Mononuclear cell (primary cell): ENCODE measurements at regions not wholly inside any gene's neighbourhood (a gene's known extent, or its start where the extent isn't known, plus 50 kb on each side); places are given as distances from the start of the nearest gene placed in this dataset.

Source experiments
- H3K27me3 ChIP-seq: 2 replicates; pipeline ENCODE4 v1.6.0; 2011; ENCODE audit warnings: low read length, control low read depth; ENCODE audit not compliant: insufficient read depth
- H3K4me1 ChIP-seq: 2 replicates; pipeline ENCODE4 v1.5.1; 2011; ENCODE audit warnings: mild to moderate bottlenecking, low read length, control low read depth; ENCODE audit not compliant: insufficient read depth
- H3K4me3 ChIP-seq: 2 replicates; pipeline ENCODE4 v1.5.1; 2011; ENCODE audit warnings: mild to moderate bottlenecking, low read length, moderate library complexity
- H3K9me3 ChIP-seq: 2 replicates; pipeline ENCODE4 v1.5.1; 2011; ENCODE audit warnings: low read depth, mild to moderate bottlenecking, control low read depth, low read length

DNA sequence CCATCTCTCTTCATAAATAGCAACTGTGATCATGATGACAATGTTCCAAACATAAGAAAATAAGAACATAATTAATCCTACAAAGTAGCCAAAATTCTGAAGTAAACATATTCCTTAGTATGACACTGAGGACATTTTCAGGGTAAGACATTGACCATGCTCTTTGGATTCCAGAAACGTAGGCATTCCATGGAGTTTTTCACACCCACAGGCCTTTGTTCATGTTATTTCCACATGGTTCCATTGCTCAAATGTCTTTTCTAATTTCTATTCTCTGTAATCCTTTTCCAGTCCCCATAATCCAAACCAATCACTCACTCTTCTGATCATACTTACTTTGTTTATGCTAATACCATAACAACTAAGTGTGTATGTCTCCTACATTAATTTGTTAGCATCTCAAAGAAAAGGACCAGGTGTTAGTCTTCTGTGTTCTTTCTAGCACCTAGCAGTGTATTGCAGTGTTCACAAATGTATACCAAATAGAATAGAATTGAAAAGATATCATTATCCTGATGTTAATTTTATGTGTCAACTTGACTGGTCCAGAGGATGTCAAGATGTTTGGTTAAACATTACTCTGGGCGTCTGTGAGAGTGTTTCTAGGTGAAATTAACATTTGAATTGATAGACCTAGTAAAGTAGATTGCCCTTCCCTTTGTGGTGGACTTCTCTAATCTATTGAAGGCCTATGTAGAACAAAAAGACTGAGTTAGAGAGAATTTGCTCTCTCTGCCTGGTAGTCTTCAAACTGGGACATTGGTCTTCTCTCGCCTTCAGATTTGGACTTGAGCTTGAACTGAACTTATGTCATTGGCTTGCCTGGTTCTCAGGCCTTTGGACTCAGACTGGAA, 516.6 kb downstream of the PTPRC start:
- Histone ChIP-seq H3K4me1 (no peaks in the 10 kb centered on the region), H3K27me3 (peaks cover 3% of the 10 kb centered on the region), H3K4me3 (no peak overlapping the region), H3K9me3 (no peaks in the 10 kb centered on the region)

GRCh38 chr1:199157494-199157893, 518.7 kb downstream of the PTPRC start:
- H3K4me1 ChIP-seq, result peaks cover 5% of the 10 kb centered on the region
- no peak overlapping the region for H3K4me3 ChIP-seq
- peaks cover 3% of the 10 kb centered on the region for H3K27me3 ChIP-seq
- no peaks in the 10 kb centered on the region for H3K9me3 ChIP-seq

- H3K4me3 ChIP-seq, result no peak overlapping the region
- no peaks in the 10 kb centered on the region for H3K9me3 ChIP-seq
- H3K4me1 ChIP-seq, result peaks cover 5% of the 10 kb centered on the region
- no peaks in the 10 kb centered on the region for H3K27me3 ChIP-seq
Measured at GRCh38 chr1:199160521-199161318, 521.9 kb downstream of the PTPRC start.

- H3K4me1 ChIP-seq, result peaks cover 5% of the 10 kb centered on the region
- H3K27me3 ChIP-seq, result no peaks in the 10 kb centered on the region
- no peak overlapping the region for H3K4me3 ChIP-seq
- H3K9me3 ChIP-seq, result no peaks in the 10 kb centered on the region
Measured at GRCh38 chr1:199161319-199161680, 522.5 kb downstream of the PTPRC start.

- Histone ChIP-seq H3K9me3 (no peaks in the 10 kb centered on the region), H3K4me1 (peaks cover 5% of the 10 kb centered on the region), H3K4me3 (no peak overlapping the region), H3K27me3 (no peaks in the 10 kb centered on the region)
Measured at GRCh38 chr1:199161766-199162303, 523.0 kb downstream of the PTPRC start.

DNA sequence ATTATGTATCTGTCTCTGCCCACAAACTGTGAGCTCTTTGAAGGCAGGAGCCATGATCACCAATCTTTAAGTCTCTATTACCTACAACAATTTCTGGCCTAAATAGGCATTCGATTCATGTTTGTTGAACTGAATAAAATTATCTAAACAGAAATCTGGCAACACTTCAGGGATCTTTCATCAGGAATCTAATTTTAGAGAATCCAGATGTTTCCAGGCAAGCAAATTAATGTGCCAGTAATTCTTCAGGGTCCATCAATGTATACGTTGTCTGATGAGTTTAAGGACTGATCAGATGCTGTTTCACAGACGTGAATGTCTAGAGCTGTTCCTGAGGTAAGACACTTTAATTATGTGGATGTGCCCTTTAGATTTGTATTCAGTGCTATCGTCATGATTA, 524.4 kb downstream of the PTPRC start:
- H3K9me3 ChIP-seq, result no peaks in the 10 kb centered on the region
- peaks cover 5% of the 10 kb centered on the region for H3K4me1 ChIP-seq
- no peaks in the 10 kb centered on the region for H3K27me3 ChIP-seq
- H3K4me3 ChIP-seq, result no peak overlapping the region

- Histone ChIP-seq H3K4me3 (no peak overlapping the region), H3K4me1 (peaks cover 5% of the 10 kb centered on the region), H3K27me3 (no peaks in the 10 kb centered on the region), H3K9me3 (no peaks in the 10 kb centered on the region)
Measured at GRCh38 chr1:199163670-199164069, 524.8 kb downstream of the PTPRC start.

GRCh38 chr1:199167460-199167859, 528.6 kb downstream of the PTPRC start:
- no peak overlapping the region for H3K4me3 ChIP-seq
- peaks cover 10% of the 10 kb centered on the region for H3K4me1 ChIP-seq
- no peaks in the 10 kb centered on the region for H3K9me3 ChIP-seq
- H3K27me3 ChIP-seq, result no peaks in the 10 kb centered on the region

DNA sequence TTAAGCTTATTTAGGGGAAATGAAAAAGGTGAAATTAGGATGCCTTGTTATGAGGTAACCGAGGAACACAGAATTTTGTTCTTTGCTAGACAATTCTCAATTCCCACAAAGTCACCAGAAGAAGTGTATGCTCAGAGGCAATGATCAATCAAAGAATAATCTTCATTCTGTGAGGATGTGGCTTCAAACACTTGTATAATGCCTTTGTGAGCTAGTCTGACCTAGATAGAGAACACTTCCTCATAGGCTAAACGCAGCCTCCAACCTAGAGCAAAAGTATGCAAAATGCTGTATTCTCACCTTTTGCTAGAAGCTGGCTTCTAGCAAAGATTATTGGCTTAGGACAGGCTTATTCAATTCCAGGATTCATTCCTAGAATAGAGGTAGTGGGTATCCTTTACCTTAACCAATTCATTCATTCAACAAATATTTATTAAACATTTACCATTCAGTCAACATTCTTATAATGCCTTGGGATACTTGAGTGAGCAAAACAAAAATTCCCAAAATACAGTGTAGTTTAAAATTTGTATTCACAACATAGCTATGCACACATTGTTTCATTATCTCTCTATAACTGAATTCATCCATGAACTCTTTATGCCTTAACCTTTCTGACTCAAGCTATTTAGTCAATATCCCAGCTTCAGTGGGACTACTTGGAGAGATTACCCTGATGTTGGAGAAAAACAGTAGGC, 530.2 kb downstream of the PTPRC start:
- no peaks in the 10 kb centered on the region for H3K9me3 ChIP-seq
- H3K4me1 ChIP-seq, result peaks cover 18% of the 10 kb centered on the region
- H3K4me3 ChIP-seq, result no peak overlapping the region
- no peaks in the 10 kb centered on the region for H3K27me3 ChIP-seq

DNA sequence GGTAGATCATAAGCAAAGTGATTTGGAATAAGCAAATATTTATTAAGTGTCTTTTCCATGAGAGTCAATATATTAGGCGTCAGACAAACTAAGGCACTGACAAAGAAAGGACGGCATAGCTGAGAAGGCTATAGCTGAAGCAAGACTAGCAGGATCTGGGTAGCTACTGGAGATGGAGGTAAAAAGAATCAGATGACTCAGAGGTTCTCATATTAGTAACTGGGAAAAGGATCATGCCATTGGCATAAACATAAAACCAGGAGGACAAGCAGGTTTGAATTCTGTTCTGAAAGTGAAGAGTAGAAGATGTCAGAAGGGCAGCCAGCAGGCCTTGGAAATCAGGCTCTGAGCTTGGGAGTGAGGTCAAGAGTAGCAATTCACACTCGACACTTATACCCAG, 531.9 kb downstream of the PTPRC start:
- no peak overlapping the region for H3K4me3 ChIP-seq
- no peaks in the 10 kb centered on the region for H3K27me3 ChIP-seq
- H3K4me1 ChIP-seq, result peaks cover 22% of the 10 kb centered on the region
- no peaks in the 10 kb centered on the region for H3K9me3 ChIP-seq

DNA sequence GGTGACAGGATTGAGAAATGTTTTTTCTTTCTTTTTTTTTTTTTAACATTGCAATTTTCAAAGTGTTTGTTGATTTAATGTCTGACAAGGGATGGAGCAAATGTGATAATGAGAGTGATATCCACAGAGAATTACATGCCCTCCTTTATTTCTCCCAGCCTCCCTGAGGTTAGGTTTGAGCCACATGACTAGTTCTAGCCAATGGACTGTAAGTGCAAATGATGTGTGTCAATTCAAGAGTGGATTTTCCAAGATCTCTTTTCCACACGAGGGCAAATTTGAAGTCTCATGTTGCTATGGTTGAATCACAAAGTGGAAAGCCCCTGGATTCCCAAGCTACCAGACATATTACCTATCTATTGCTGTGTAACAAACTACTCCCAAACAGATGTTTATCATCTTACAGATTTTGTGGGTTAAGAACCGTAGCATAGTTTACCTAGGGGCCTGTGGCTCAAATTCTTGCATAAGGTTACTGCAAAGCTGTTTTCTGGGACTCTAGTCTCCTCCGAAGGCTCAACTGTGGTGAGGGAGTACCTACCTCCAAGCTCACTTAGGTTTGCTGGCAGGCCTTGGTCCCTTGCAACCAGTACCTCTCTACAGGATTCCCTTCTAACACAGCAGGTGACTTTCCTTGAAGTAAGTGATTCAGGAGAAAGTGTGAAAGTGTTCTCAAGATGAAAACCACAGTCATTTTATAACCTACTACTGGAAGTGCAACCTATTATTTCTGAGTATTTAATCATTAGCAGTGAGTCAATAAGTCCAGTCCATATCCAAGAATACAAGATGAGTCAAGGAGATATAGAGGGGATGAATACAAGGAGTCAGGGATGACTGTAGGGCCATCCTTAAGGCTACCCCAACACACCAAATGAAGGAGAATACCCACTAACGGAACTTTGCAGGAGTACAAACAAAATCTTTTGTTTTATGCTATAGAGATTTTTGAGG, 533.6 kb downstream of the PTPRC start:
- Histone ChIP-seq H3K4me1 (peaks cover 22% of the 10 kb centered on the region), H3K4me3 (no peak overlapping the region), H3K27me3 (no peaks in the 10 kb centered on the region), H3K9me3 (no peaks in the 10 kb centered on the region)

DNA sequence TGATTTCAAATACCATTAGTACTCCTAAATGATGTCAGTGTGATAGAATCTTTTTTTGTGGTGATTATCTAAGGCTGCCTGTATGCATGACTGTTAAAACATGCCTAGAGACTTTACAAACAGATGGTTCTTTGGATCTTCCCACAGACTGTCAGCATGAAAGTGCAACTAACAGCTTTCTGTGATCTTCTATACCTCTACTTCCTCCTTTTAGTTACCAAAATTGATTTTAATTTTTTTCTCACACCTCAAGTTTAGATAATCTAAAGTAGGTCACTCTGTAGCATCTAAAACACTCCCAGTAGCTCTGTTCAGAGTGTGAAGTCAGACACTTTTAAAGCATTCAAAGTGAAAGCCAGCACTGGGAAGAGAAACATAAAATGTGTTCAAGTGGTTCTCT, 534.5 kb downstream of the PTPRC start:
- Histone ChIP-seq H3K4me3 (no peak overlapping the region), H3K9me3 (no peaks in the 10 kb centered on the region), H3K27me3 (no peaks in the 10 kb centered on the region), H3K4me1 (peaks cover 22% of the 10 kb centered on the region)

DNA sequence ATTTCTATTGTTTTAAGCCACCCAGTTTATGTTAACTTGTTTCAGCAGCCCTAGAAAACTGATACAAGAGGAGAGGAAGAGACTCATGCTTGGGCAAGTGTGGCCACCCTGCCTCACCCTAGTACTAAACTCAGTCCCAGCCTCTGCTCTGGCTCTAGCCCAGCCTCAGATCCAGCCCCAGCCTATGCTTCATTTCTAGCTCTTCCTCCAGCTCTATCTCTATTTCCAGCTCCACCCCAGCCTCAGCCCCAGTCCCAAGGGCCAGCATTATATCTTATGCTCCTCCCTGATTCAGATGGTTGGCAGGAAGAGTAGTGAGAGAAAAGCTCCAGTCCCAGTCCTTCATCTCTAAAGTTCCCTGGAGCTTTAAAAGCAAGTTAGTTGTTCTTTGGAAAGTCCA, 535.5 kb downstream of the PTPRC start:
- H3K27me3 ChIP-seq, result no peaks in the 10 kb centered on the region
- H3K9me3 ChIP-seq, result no peaks in the 10 kb centered on the region
- H3K4me1 ChIP-seq, result peaks cover 22% of the 10 kb centered on the region

DNA sequence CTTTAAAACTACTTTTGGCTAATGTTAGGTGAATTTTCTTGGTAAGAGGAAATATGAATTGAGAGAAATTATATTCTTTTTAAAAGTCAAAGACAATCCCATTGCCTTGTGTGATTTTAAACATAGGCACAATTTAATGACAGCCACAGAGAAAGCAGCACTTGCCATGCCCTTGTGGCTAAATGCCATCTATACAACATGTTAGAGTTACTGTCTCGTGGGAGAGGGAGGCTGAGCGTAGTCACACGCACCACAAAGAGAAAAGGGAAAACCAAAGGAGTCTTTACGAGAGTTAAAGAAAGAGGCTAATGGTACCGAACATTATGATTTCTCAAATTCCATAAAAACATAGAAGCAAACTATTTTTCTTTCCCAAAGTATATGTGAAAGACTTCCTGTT, 537.9 kb downstream of the PTPRC start:
- H3K9me3 ChIP-seq, result no peaks in the 10 kb centered on the region
- peaks cover 16% of the 10 kb centered on the region for H3K4me1 ChIP-seq
- no peak overlapping the region for H3K4me3 ChIP-seq
- H3K27me3 ChIP-seq, result no peaks in the 10 kb centered on the region

More for the DNA sequence above, 535.5 kb downstream of the PTPRC start:
- H3K4me3 ChIP-seq, result no peak overlapping the region
